GM21723 (cell line): ENCODE measurements at regions not wholly inside any gene's neighbourhood (a gene's known extent, or its start where the extent isn't known, plus 50 kb on each side); places are given as distances from the start of the nearest gene placed in this dataset.

Experiments used
- ATAC-seq: cut with Tn5 transposase; IDR thresholded peaks from one replicate; pipeline ENCODE4 v1.9.1; 2021; ENCODE audit warnings: mild to moderate bottlenecking, moderate library complexity; ENCODE audit not compliant: unreplicated experiment

DNA sequence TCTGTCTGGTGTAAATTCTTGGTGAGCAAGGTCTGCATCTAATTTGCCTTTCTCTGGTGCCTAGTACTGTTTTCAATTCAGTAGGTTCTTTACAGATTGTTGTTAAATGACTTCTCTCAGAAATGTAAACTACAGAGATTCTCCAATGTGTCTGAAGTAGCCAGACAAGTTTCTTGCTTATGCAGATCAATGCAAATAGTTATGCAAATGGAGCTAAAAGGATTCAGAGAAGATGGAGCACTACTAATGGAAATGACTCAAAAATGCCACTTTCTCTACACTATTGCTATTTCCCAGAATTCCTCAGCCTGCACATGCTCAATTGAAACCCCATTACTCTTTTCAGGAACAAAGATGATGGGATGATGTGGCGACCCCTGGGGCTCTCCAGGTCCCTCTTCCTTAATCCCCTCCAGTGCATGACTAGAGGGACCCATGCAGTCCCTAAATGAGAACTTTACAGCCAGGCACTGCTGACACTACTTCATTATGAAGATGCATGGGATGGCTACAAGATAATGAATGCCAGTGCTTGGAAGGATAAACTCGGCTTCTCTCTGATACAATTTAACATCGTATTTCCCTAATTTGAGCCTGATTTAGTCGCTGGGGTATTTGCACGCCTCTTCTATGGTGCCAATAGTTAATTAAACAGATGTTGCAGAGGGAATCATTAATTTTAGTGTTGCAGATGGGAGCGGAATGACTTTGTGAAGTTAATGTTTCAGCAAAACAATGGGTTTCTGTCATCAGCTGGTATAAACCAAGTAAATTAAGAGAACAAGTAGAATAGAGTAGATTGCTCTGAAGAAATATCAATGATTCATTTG is 753.2 kb downstream of the TLR4 start:
- no peak for ATAC-seq

DNA sequence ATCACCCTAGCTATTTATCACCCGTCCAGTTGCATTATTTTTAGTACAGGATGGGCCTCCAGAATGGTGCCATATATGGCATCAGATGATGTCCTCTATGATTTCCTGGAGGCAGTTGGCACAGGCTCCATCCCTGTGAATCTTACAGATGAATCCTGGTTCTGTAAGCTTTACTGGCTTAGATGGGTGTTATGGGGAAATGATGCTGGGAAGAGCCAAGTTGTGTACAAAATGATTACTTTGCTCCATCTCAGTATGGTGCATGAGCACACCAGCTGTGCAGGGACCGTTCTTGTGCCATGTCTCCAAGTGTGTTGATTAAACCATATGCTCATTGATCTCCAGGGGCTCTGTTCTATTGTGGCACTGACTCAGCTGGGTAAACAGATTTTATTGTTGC is 755.7 kb downstream of the TLR4 start:
- no peak for ATAC-seq

DNA sequence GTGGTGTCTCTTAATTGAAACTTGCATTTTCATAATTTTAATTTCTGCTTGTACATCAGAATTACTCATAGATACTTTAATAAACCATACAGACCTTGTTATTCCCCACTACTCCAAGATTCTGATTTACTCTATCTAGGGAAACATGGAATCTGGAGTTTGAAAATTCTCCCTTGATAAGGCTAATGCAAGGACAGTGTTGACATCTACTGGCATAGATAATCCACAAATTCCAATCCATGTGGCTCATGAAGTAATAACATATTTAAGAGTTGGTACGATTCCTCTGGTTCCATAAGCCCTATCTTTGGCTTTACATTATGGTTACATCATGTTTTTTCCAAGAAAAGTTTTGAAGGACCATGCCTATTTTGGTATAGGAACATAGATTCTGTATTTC is 759.2 kb downstream of the TLR4 start:
- ATAC-seq = no peak

DNA sequence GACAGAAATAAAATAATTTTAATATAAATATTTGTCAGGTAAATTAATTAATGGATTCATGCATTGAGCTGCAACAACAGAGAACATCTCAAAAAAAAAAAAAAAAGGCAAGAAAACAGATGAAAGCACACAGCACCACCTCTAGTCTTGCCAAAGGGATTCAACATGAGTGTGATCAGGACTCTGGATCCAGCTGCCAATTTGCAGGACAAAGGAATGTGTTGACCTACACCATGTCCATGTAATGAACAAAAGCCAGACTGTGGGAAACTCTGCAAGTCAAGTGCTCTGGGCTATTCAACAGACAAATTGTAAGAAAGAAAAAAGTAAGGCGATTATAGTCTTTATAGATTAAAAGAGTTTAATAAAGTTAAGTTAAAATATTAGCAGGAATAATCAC is 769.3 kb downstream of the TLR4 start:
- ATAC-seq = no peak

DNA sequence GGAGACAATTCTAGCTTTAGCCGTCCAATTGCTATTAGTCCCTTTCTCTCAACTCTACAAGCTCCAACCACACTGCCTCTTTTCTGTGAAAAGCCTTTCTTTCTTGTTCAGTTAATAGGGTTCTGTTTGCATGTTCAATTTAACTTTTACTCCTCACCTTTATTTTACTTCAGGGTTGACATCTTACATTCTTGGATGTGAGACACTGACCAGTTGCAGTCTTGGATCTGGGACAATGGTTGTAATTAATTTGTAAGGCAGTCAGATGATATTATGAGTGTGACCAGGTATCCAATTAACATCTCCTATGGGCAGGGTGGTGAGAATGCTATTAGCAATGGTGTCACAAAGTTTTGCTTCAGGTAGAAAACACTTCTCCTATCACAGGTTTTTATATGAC is 774.5 kb downstream of the TLR4 start:
- no peak for ATAC-seq

DNA sequence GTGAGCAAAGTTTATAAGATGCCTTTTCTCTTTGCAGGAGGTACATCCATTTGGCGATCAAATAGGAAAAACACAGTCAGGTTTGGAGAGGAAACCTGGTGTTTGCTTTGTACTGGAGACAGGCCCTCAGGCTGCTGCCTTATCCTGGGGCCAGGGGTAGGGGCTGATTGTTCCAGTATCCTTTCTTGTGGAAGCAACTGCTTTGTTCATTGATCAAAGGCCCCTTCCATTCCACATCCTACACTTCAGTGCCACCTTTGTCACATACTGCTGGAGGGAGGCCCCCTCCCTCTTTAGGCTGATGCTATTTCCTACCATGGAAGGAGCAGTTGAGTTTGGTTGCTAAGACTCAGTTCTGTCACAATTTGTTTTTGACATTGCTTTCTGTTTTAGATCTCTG is 778.1 kb downstream of the TLR4 start:
- no peak for ATAC-seq

DNA sequence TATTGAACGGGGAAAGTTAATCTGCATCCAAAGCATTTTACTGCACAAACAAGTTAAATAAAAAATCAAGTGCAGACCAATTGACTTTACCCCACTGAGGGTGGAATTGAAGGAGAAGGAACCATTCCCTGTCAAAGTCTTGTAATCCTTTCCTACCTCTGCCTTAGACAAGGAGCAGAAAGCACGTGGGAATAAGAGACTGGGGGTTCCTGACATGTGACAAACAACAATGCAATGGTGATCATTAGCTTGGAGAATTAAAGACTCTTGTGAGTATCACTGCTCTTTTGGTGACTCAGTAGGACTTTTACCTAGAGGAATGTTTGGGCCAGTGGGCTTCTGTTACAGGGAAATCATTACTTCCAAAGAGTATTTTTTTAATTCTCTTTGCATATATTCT is 779.5 kb downstream of the TLR4 start:
- ATAC-seq = no peak

DNA sequence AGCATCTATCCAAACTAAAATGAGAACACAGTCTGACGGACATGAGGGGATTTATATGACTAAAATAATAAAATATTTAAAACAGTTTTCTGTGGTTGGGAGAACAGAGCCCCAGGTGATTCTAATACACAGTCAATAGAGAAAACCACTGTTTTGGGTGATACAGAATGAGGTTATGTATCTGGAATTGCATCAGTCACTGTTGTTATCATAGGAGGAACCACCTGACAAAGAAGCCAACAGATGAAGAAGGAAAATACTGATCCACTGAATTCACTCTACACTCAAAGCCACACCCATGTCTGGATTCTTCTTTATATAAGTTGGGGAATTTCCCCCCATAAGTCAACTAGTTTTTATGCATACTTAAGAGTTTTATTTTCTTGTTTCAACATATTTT is 799.0 kb downstream of the TLR4 start:
- no peak for ATAC-seq

DNA sequence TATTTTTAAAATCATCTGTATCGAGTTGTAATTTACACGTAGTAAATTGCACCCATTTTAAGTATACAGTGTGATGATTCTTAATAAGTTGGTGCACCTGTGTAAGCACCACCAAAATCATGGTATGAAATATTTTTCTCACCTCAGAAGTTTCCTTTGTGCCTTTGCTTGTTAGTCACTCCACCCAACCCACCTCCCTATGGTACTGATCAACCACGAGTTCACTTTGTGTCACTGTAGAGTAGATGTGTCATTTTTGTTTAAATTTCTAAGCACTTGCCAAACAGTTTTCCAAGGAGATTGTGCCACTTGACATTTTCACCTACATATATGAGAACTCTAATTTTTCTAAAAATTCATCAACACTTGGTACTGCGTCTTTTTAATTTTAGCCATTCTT is 806.5 kb downstream of the TLR4 start:
- no peak for ATAC-seq

DNA sequence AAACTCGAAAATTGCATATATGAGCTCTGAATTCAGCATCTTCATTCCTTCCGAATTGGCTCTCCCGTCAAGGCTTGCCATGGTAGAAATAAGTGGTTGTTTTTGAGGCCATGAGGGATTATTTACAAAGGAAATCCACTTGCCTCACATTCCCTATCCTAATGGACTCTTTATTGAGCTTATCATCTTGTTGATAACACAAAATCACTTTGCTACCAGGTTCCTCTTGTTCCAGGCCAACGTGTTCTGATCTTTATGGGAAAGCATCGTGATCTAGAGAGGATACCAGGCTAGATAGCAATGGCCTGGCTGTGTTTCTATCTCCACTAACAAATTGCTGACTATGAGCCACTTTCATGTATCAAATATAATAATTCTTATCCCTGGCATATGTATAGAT is 811.7 kb downstream of the TLR4 start:
- ATAC-seq = no peak

DNA sequence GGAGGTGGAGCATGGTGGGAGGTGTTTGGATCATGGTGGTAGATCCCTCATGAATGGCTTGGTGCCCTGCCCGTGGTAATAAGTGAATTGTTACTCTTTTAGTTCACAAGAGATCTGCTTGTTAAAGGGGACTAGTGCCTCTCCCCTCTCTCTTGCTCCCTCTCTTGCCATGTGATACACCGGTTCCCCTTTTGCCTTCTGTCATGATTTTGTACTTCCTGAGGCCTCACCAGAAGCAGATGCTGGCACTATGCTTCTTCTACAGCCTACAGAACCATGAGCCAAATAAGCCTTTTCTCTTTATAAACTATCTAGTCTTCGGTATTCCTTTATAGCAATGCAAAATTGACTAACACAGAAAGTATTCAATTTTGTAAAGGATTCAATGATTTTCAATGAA is 817.1 kb downstream of the TLR4 start:
- ATAC-seq = no peak

DNA sequence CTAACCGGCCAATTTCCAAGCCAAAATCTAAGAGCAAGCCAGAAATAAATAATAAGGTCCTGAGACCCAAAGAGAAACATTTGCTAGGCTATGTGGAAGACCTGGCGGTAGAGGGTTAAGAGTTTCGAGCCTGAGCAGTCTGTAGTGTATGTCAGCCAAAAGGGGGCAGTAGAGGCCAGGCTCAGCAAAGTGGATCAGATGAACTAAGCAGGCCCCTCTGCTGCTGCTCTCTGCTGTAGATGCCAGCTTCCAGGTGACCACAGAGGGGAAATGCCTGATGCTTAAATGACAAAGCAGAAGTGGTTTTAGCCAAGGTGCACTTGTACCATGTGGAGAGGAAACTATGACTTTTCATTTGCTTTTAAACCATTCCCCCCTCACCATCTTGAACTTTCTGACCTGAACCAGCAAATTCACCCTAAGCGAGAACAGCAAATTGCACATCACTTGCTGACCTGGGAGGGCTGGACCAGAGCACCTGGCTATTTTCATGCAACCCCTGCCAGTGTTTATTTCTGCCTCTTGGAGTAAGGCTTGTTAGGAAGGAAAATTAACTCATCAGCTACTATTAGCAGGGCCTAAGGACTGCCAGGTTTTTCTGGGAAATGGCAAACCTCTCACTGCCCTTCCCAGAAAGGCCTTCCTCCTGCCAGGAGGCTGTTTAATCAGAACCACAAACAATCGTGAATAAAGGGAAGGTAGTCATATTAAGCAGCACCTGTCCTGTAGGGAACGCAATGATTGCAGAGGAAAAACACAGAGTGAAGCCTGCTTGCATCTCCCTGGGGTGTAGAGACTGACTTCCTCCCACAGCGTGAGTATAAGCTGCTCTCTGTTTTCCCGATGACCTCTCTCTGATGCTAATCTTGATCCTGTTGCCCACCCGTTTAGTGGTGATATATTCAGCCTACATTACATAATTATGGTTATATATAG is 818.2 kb downstream of the TLR4 start:
- peak; percentile 94 for ATAC-seq

DNA sequence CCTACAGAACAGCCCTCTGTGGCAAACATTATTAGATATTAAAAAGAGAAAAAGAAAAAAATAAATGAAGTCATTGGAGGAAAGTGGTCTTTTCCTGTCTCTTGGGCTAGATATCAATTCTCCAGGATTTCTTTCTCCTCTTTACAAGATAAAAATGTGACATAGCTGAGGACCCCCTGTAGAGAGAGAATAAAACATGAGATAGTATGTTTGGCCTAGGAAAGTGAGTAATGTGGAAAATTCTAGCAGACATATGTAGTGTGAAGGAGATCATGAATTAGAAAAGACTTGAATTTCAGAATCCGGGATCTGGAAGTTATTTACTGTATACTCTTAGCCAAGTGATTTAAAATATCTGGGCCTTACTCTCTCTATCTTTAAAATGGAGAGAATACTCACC is 823.1 kb downstream of the TLR4 start:
- ATAC-seq = no peak

DNA sequence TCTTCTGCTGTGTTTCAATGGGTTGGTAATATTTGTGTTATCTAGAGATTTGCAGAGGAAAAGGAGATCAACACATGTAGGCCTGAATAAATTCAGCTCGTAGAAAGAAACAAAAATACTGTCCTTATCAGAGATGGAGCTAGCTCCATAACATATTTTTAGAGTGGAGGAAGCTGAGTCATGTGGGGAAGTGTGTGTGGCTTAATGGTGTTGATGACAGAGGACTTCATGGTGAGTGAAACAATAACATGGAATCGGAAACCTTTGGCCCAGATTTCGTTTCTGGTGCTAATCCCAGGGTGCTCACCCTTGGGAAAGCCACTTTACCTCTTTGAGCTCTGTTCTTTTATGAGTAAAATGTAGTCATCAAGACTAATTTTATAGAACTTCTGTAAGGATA is 825.0 kb downstream of the TLR4 start:
- ATAC-seq = peak; percentile 51

DNA sequence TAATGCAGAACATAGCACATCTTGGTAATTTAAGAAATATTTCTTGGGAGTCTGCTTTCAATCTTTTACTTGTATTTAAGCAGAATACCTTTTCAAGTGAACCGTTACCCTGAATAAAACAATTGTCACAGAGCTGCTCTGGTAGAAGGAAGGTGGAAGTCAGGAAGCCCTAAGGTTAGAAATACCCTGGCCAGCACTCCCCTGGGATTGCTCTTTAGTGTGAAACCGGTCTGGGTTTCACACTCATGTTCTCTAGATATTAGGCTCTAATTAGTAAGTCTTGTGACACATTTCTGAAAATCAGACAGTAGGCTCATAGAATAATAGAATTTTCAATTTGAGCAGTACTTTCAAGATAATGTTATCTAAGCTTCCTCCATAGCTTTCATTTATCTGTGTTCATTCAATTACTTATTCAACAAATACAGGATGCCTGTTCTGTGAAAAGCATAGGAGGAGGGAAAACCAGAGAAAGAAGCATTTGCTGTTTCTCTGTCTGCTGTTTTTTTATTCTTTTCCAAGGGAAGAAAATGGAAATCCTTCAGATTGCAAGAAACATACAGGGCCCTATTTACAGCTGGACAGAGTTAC is 825.5 kb downstream of the TLR4 start:
- peak; percentile 85 for ATAC-seq

DNA sequence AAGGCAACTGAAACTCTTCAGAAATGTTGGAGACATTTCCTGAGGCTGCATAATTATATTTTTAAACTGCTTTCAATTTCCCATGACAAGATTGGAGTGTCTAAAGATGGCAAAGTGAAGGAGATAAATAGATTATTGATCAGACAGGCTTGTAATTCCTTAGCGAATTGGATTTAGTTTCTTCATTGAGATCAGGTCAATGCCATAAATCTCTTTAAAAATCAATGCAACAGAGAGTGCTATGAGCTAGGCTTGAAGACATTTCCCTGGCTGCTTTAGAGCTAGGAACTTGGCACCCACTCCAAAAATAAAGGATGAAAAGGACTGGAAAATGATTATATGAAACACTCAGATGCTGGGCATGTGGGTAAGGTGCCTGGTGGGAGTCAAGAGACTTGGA is 828.4 kb downstream of the TLR4 start:
- no peak for ATAC-seq

DNA sequence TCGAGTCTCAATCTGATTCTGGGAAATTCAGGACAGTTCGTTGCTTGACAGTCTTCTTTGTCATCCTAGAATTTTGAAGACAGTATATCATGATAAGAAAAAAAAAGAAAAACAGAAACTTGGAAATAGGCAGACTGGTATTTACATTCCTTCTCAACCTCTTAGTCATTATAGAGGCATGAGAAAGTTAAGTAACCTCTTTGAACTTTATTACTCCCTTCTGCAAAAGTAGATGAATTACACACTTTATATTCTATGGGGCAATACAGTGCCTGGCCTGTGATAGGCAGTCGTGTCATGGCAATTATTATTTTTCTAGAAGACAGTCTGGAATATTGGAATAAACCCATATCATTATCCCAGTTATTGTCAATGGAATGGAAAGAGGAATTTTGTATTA is 828.9 kb downstream of the TLR4 start:
- ATAC-seq = no peak

DNA sequence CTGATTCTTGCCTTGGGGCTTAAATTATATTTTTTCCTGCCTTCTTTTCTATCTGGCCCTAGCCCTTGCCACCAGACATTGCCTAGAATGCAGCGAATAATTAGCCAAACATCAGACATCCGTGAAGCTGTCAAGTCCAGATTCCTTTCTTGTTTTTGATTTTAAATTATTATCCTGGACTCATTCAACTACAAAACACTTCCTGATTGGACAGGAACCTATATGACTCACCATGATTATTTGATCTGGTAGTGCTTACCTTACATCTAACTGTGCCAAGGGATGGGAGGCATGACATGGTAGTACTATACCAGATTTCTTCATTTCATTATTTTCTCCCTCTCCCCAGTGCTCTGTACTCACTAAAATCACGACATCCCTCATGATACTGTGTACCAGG is 829.6 kb downstream of the TLR4 start:
- ATAC-seq = no peak

DNA sequence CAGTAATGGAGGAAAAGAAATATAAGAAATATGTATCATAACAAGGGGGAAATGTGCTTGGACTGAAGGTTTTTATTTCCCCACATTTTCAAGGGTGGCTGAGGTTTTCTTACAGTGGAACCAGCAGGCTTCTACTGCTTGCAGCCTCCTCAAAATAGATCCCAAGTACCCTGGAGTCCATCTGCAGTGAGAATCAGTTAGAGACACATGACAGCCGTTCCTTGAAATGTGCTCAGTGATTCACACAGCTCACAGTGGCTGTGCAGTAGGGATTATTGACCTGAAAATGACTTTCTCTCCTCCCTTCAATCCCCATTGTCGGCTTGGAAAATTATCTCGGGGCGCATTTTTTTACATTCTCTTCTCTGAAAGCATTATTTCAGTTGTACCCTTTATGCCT is 832.0 kb downstream of the TLR4 start:
- ATAC-seq = no peak

DNA sequence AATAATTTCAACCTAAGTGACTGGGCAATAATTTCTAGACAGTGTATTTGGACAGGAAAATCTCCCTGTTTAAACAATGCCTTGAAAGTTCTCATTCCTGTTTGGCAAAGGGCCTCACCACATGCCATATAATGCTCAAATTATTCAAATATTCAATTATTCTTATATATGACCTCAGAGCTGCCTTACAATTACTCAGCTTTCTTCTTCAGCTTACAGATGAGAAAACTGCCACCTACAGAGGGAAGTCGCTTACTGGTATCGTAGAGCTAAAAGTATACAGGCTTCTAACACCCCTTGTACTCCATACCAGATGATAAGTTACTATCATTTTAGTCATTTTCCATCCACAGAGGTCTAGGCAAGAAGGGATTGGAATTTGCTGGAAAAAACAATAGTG is 830.3 kb downstream of the BRINP1 start:
- ATAC-seq = no peak

DNA sequence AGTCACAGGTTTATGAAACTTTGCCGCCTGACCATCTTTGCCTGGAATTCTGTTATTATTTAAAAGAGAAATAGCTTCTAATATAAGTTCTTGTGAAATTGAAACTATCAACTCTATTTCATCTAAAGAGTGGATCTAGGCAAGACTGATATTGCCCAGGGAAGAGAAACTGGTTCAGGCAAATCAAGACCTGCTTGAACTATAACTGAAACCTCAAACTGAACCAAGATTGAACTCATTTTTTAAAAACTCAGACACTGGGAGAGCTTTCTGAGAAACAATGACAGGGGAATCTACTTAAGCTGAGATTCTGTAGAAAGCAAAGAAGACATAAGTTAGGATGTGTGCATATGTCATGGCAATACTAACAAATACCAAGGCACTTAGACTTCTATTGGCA is 815.8 kb downstream of the BRINP1 start:
- ATAC-seq = no peak

DNA sequence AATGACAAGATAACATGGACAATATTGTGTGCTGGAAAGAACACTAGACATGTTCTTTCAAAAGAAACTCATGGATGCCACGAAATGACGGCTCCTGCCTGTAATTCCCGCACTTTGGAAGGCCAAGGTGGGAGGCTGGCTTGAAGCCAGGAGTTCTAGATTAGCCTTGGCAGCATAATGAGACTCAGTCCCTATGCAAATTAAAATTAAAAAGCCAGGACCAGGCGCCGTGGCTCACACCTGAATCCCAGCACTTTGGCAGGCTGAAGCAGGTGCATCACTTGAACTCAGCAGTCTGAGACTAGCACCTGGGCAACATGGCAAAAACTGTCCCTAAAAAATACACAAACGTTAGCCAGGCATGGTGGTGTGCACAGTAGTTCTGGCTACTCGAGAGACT is 814.2 kb downstream of the BRINP1 start:
- ATAC-seq = no peak
